ENCODE measurements at regions not wholly inside any gene's neighbourhood (a gene's known extent, or its start where the extent isn't known, plus 50 kb on each side); places are given as distances from the start of the nearest gene placed in this dataset.

DNA sequence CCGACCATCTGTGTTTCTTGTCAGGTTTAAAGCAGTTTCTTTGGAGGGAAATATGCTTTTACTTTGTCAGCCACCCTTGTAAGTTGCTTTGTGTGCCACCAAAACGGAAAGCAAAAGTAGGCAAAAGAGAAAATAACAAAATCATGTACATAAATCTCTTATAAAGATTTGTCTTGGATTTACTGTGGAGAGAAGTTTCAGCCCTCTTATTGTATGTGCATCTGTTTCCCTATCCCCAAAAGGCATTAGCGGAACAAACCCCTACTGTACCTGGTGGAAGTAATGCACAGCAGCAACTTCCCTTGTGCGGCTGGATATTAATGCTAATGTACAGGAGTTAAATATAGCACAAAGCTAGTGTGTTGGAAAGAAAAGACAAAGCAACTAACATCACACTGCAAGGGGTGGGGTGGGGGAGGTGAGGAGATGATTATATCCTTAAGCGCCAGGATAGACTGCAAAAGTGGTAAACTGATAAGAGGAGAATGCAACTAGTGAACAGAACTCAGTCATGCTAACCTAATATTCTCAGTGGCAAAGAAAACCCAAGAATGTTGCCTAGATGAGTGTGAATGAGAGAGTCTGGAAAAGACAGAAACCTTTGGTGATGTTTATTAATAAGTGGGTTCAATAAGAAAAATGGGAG is 396.5 kb upstream of the MEF2C start:
- CTCF ChIA-PET (ENCODE audit: unreplicated experiment) = no interaction called here
- Histone ChIP-seq H3K4me3 (ENCODE audit: low read depth, low read length, poor library complexity, severe bottlenecking) (no peak overlapping the region), H2AFZ (ENCODE audit: low read length) (no peak overlapping the region), H3K27ac (ENCODE audit: low read depth, low read length, poor library complexity, severe bottlenecking) (no peak overlapping the region), H3K79me2 (ENCODE audit: insufficient read depth, low read depth, low read length) (no peaks in the 10 kb centered on the region), H4K20me1 (ENCODE audit: insufficient read depth, low read length) (no peaks in the 10 kb centered on the region), H3K9me3 (ENCODE audit: low read length) (no peaks in the 10 kb centered on the region), H3K4me2 (ENCODE audit: low read length) (no peak overlapping the region), H3K36me3 (ENCODE audit: insufficient read depth, low read length) (no peaks in the 10 kb centered on the region), H3K9me2 (ENCODE audit: insufficient read depth, low read length) (no peaks in the 10 kb centered on the region), H3K4me1 (ENCODE audit: insufficient read depth, low read length, poor library complexity, severe bottlenecking) (no peaks in the 10 kb centered on the region)
- POLR2A ChIA-PET = no interaction called here
- BruUV-seq (replicated peaks) = no TSS peak
- DNase-seq (ENCODE audit: low spot score) = no peak
- intact Hi-C loops (cut with micrococcal nuclease; ENCODE audit: unreplicated experiment) = no loop called here
- TF ChIP-seq, protein P1, sequence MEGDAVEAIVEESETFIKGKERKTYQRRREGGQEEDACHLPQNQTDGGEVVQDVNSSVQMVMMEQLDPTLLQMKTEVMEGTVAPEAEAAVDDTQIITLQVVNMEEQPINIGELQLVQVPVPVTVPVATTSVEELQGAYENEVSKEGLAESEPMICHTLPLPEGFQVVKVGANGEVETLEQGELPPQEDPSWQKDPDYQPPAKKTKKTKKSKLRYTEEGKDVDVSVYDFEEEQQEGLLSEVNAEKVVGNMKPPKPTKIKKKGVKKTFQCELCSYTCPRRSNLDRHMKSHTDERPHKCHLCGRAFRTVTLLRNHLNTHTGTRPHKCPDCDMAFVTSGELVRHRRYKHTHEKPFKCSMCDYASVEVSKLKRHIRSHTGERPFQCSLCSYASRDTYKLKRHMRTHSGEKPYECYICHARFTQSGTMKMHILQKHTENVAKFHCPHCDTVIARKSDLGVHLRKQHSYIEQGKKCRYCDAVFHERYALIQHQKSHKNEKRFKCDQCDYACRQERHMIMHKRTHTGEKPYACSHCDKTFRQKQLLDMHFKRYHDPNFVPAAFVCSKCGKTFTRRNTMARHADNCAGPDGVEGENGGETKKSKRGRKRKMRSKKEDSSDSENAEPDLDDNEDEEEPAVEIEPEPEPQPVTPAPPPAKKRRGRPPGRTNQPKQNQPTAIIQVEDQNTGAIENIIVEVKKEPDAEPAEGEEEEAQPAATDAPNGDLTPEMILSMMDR (conservative IDR thresholded peaks at IDR 0.05; ENCODE audit: low read length) = no peak
- no peak for TF ChIP-seq EZH2phosphoT487 (IDR thresholded peaks at IDR 0.05; ENCODE audit: borderline replicate concordance, low read depth, low read length)

DNA sequence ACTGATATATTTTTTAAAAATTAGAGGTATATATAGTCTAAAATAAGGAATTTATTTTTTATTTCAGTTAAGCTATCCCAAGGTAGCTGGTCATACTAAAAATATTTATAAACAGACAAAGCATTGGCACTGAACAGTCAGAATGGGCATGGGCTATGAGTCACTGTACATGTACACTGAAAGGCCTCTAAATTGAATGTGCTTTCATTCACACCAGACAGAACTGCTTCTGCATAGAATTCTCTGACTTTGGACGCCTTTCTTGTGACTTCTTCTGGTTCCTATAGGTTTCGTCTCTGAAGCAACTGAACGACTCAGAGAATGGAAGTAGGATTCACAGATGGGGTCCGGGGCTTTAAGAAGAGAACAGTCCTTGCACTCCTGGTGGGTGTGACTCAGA is 394.8 kb upstream of the MEF2C start:
- no peak overlapping the region for H3K4me3 ChIP-seq (ENCODE audit: low read depth, low read length, poor library complexity, severe bottlenecking)
- no peak overlapping the region for H3K27ac ChIP-seq (ENCODE audit: low read depth, low read length, poor library complexity, severe bottlenecking)
- H3K4me1 ChIP-seq (ENCODE audit: insufficient read depth, low read length, poor library complexity, severe bottlenecking) = no peaks in the 10 kb centered on the region
- TF ChIP-seq, protein P1 (conservative IDR thresholded peaks at IDR 0.05; ENCODE audit: low read length) = no peak
- no peak for TF ChIP-seq EZH2phosphoT487 (IDR thresholded peaks at IDR 0.05; ENCODE audit: borderline replicate concordance, low read depth, low read length)
- POLR2A ChIA-PET = interaction anchor here (1.1 kb wide), 1 partner anchor 16 kb away, joined by 3 read pairs; no protein-coding TSS in a partner anchor
- CTCF ChIA-PET (ENCODE audit: unreplicated experiment) = no interaction called here
- no peak overlapping the region for H3K4me2 ChIP-seq (ENCODE audit: low read length)
- H3K79me2 ChIP-seq (ENCODE audit: insufficient read depth, low read depth, low read length) = no peaks in the 10 kb centered on the region
- DNase-seq (ENCODE audit: low spot score) = no peak
- BruUV-seq (replicated peaks) = no TSS peak
- intact Hi-C loops (cut with micrococcal nuclease; ENCODE audit: unreplicated experiment) = no loop called here
- no peaks in the 10 kb centered on the region for H3K36me3 ChIP-seq (ENCODE audit: insufficient read depth, low read length)
- H4K20me1 ChIP-seq (ENCODE audit: insufficient read depth, low read length) = no peaks in the 10 kb centered on the region
- no peaks in the 10 kb centered on the region for H3K9me3 ChIP-seq (ENCODE audit: low read length)
- H2AFZ ChIP-seq (ENCODE audit: low read length) = no peak overlapping the region
- no peaks in the 10 kb centered on the region for H3K9me2 ChIP-seq (ENCODE audit: insufficient read depth, low read length)

DNA sequence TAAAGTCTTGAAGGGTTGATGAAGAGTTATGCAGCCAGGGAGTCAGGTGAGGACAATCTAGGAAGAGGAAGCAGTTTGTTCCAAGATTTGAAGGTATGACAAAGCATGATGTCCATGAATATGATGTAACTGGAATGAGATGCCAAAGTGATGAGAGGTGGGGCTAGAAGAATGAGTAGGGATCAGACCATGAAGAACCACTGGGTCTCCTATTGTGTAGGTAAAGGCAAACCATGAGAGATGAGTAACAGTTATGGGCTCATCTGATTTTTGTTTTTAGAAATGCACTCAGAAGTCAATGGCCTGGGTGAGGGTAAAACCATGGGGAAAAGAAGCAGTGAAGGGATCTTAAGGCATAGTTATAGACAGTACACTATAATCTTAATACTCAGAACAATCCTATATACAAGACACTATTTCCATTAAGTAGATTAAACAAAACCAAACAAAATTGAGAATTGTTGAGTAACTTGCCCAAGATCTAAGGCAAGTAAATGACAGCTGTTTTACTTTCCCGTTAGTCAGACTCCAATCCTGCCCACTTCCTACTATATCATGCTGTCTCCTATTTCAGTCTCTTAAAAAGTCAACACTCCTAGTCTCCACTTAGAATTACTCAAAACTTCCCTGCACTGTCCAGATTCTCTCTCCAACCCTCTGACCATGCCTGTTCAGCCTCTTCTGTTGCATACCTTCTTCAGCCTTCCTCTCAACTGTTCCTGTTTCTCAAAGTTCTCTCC is 393.8 kb upstream of the MEF2C start:
- no TSS peak for BruUV-seq (replicated peaks)
- ChIA-PET CTCF (ENCODE audit: unreplicated experiment) (no interaction called here), POLR2A (no interaction called here)
- H3K9me3 ChIP-seq (ENCODE audit: low read length) = no peaks in the 10 kb centered on the region
- no peaks in the 10 kb centered on the region for H3K79me2 ChIP-seq (ENCODE audit: insufficient read depth, low read depth, low read length)
- H4K20me1 ChIP-seq (ENCODE audit: insufficient read depth, low read length) = no peaks in the 10 kb centered on the region
- TF ChIP-seq EZH2phosphoT487 (IDR thresholded peaks at IDR 0.05; ENCODE audit: borderline replicate concordance, low read depth, low read length) = no peak
- TF ChIP-seq, protein P1 (conservative IDR thresholded peaks at IDR 0.05; ENCODE audit: low read length) = no peak
- H3K4me1 ChIP-seq (ENCODE audit: insufficient read depth, low read length, poor library complexity, severe bottlenecking) = no peaks in the 10 kb centered on the region
- H3K9me2 ChIP-seq (ENCODE audit: insufficient read depth, low read length) = no peaks in the 10 kb centered on the region
- no peak overlapping the region for H2AFZ ChIP-seq (ENCODE audit: low read length)
- H3K4me2 ChIP-seq (ENCODE audit: low read length) = no peak overlapping the region
- intact Hi-C loops (cut with micrococcal nuclease; ENCODE audit: unreplicated experiment) = no loop called here
- no peak overlapping the region for H3K27ac ChIP-seq (ENCODE audit: low read depth, low read length, poor library complexity, severe bottlenecking)
- no peak overlapping the region for H3K4me3 ChIP-seq (ENCODE audit: low read depth, low read length, poor library complexity, severe bottlenecking)
- DNase-seq (ENCODE audit: low spot score) = no peak
- no peaks in the 10 kb centered on the region for H3K36me3 ChIP-seq (ENCODE audit: insufficient read depth, low read length)

Measured in OCI-LY7 (cell line).